Testis (tissue), 2 donors: ENCODE measurements at regions not wholly inside any gene's neighbourhood (a gene's known extent, or its start where the extent isn't known, plus 50 kb on each side); places are given as distances from the start of the nearest gene placed in this dataset.

Source experiments
- POLR2A ChIP-seq: fragments of 450-650 bp; IDR thresholded peaks from one replicate; pipeline ENCODE4 v1.6.1; 2017; ENCODE audit warnings: antibody characterized with exemption, mild to moderate bottlenecking, moderate library complexity
- TF ChIP-seq, protein P1 (sequence below), 3 experiments: fragments of 450-650 bp in 2 of 3; fragments of 200-600 bp in 1 of 3; sonication (generic) in 1 of 3; IDR thresholded peaks; one replicate each; pipeline ENCODE4 v1.5.1; 2016 to 2019; ENCODE audit warnings: antibody characterized with exemption in 3 of 3, mild to moderate bottlenecking in 2 of 3, moderate library complexity in 1 of 3

DNA sequence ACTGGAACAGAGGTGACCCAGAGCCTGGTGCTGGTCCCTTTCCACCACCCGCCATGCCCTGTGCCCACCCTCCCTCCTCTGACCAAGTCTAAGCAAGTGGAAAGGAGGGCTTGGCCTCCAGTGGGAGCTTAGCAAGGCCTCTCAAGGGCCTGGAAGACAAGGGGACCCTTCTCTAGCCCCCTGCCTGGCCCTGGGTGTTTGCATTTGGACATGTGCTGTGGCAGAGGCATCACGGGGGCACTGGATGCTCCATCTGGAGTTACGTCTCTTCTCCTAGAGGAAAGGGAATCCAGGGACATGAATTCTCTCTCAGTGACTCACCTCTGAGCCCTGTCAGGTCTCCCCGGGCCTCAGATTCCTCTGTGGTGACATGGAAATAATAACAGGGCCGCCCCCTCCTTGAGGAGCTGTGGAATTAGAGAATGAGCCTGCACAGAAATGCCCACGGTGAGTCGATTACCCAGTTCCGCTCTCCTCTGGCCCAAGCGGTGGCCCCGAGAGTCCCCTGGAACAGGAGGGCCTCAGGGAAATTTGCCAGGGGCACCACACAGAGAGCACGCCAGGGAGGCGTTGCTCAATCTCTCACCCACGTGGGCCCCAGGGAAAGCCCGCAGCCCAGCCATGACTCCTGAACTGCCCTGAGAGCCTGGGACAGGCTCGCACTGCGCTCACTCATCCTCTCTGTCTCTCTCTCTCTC lies 189.6 kb downstream of the BCOR start:
- TF ChIP-seq, protein P1, sequence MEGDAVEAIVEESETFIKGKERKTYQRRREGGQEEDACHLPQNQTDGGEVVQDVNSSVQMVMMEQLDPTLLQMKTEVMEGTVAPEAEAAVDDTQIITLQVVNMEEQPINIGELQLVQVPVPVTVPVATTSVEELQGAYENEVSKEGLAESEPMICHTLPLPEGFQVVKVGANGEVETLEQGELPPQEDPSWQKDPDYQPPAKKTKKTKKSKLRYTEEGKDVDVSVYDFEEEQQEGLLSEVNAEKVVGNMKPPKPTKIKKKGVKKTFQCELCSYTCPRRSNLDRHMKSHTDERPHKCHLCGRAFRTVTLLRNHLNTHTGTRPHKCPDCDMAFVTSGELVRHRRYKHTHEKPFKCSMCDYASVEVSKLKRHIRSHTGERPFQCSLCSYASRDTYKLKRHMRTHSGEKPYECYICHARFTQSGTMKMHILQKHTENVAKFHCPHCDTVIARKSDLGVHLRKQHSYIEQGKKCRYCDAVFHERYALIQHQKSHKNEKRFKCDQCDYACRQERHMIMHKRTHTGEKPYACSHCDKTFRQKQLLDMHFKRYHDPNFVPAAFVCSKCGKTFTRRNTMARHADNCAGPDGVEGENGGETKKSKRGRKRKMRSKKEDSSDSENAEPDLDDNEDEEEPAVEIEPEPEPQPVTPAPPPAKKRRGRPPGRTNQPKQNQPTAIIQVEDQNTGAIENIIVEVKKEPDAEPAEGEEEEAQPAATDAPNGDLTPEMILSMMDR (IDR thresholded peaks at IDR 0.05) = no peak
- TF ChIP-seq POLR2A = no peak
